NCI-H226 (cell line): ENCODE measurements at regions not wholly inside any gene's neighbourhood (a gene's known extent, or its start where the extent isn't known, plus 50 kb on each side); places are given as distances from the start of the nearest gene placed in this dataset.
"Not testable (repeated sequence)": the region's sequence is repeated elsewhere in the genome, so short reads cannot be mapped to it uniquely, and the experiment has no call there.

Experiments
- DNase-seq: peaks from one replicate; pipeline ENCODE4 v3.0.0-alpha.2; 2015

DNA sequence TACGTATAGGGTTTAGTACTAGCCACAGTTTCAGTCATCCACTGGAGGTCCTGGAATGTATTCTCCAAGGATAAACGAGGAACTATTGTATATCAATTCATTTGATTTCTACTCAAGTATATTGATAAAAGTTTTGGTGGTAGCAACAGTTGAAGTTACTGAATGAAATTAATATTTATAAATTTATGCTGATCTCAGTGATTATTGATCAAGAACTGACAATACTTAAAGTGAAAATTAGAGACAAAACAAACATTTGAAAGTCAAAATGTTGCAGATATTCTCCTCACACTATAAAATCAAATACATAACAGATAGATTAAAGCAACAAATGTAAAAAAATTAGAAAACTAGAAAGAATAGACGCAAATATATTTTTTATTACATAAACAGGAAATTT is 150.9 kb upstream of the SLC35G4 start:
- no peak for DNase-seq

DNA sequence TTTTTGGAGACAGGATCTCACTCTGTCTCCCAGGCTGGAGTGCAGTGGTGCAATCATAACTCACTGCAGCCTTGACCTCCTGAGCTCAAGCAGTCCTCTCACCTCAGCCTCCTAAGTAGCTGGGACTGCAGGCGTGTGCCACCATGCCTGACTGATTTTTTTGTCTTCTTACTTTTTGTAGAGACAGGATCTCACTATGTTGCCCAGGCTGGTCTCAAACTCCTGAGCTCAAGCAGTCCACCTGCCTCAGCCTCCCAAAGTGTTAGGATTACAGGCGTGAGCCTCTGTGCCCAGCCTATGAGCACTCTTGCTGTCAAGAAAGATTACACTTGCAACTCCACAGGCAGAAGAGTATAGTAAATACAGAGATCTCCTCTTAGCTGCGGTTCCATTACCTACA is 151.5 kb upstream of the SLC35G4 start:
- not testable (repeated sequence) for DNase-seq

DNA sequence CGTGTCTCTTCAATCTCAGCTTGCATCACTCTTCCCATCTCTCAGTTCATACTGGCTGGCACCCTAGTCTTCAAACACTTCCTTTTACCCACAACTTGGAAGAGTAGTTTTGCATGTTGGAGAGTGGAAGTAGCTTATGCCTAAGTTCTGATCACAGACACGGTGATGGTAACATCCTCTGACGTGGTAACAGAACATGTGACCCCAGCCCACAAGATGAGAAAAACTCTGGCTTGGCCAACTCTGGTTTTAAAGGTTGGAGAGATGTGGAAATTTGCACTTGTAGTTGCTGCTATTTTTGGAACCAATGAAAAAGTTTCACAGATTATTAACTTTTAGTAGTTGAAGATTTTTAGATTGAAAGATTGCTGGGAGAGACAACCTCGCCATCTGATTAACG is 155.4 kb upstream of the SLC35G4 start:
- no peak for DNase-seq

DNA sequence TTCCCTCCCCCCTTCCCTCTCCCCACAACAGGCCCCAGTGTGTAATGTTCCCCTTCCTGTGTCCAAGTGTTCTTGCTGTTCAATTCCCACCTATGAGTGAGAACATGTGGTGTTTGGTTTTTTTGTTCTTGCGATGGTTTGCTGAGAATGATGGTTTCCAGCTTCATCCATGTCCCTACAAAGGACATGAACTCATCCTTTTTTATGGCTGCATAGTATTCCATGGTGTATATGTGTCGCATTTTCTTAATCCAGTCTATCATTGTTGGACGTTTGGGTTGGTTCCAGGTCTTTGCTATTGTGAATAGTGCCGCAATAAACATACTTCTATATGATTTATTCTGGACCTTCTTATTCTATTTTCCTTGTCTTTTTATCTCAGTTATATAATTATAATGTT is 165.2 kb upstream of the SLC35G4 start:
- DNase-seq = not testable (repeated sequence)

DNA sequence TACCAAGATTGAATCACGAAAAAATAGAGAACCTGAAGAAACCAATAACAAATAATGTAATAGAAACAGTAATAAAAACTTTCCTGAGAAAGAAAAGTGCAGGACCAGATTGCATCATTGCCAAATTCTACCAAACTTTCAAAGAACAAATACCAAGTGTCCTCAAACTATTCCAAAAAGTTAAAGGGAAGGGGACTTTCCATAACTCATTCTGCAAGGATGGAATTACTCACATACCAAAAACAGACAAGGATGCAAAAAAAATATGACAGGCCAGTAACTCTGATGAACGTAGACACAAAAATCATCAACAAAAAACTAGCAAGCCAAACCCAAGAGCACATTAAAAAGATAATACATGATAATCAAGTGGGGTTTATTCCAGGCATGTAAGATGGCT is 172.3 kb upstream of the SLC35G4 start:
- no peak for DNase-seq

DNA sequence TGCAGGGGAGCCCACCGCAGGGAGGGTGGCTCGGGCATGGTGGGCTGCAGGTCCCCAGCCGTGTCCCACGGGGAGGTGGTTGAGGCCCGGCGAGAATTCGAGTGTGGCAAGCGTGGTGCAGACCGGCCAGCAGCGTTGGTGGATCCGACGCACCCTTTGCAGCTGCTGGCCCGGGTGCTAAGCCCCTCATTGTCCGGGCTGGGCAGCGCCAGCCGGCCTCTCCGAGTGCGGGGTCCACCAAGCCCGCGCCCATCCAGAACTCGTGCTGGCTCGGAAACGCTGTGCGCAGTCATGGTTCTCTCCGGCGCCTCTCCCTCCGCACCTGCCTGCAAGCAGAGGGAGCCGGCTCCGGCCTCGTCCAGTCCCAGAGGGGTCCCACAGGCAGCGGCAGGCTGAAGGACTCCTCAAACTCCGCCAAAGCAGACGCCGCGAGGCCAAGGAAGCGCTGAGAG is 177.0 kb upstream of the SLC35G4 start:
- DNase-seq = no peak

DNA sequence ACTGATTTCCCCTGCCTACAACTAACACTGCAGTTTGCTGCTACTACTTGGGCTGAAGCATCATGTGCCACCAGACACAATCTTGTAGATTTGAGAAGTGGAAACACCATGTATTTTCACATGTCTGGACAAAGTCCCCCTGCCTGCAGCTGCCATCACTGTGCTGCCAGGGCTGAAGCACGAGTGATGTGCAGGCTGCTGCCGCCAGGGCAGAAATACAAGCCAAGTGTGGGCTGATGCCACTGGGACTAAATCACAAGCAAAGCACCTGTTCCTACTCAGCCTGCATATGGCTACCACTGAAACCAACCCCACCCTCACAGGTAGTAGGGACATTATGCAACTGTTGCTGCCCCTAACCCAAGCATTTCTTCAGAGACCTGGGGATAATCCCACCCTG is 179.5 kb upstream of the SLC35G4 start:
- DNase-seq = no peak

DNA sequence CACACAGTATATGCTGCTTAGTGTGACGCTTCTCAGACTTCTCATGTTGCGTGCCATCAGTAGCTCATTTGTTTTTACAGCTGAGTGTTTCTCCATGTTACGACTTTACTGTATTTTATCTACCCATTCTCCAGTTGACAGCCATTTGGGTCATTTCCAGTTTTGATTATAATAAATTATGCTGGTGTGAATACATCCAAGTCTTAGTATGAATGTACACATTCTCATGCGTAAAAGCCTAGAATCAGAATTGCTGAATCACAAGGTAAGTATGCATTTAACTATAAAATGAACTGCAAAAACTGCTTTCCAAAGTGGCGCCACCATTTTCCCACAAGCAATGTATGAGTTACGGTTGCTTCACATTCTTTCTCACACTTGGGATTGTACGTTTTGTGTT is 184.2 kb upstream of the SLC35G4 start:
- no peak for DNase-seq

DNA sequence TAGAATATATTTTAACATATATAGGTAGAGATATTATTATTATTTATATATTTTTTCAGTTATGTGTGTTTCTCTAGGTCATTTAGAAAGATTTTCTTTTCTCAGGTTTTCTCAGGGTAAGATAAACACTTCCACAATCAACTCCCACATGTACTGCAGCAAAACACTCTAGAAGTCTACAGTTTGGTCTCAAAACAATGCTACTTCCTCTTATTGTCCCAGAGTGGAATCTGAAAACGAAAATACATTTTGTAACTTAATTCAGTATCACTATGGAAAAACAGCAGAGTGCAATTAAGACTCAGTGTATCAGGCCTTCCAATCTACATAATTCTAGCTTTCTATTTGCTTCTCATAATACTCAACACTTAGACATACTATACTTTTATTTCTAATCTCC is 190.1 kb upstream of the SLC35G4 start:
- no peak for DNase-seq

DNA sequence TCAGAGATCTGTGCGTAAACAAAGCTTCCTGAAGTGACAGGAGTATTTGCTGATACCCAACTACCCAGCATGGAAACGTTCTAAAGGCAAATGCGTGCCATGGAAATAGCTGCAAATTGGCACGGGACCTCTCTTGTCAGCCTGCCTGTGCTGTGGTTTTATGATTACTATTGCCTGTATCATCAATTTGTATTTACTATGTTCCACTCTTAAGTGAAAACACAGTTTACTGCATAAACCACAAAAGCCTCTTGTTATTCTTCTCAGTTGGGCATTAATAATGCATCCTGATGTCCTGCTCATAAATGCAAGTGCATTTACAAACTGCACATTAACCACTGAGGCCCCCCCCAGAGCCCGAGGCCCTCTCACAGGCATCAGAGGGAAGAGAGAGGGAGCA is 196.6 kb upstream of the SLC35G4 start:
- DNase-seq = no peak

DNA sequence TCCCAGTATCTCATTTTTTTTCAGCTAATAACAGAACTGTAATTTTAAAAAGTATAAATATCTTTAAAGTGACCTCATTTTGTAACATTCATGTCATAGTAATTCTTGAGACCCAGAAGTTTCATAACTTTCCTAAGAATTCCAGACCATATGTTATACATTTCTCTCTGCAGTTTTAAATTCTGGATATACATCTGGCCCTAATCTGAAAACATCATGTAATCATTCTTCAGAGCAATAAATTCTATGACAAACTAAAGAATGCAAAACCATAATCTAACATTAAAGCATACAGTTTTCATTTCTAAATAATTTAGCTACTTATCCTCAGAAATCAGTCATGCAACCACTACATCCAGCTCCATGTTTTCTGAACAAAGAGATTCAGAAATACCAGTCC is 198.3 kb upstream of the SLC35G4 start:
- no peak for DNase-seq

DNA sequence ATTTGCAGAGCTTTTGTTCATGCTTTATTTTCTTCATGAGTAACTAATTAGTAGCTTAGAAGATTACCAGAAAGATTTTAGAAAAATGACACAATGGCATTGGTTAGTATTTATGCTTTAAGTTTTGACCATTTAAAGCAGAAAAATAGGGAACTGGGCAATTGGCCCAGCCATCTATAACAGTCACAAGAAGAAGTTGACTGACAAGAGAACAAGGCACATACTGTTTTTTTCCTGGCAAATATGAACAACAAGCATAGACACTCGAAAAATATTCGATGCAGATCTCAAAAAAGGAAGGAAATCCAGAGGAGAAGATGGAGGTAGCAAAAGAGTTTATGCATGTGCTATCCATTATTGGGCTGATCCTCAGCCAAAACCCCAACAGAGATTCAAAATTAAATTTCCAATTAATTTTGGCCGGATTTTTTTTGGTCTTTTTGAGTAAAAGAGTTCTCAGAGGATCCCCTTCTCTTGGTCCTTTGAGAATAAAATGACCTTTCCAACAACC is 200.8 kb upstream of the SLC35G4 start:
- no peak for DNase-seq

DNA sequence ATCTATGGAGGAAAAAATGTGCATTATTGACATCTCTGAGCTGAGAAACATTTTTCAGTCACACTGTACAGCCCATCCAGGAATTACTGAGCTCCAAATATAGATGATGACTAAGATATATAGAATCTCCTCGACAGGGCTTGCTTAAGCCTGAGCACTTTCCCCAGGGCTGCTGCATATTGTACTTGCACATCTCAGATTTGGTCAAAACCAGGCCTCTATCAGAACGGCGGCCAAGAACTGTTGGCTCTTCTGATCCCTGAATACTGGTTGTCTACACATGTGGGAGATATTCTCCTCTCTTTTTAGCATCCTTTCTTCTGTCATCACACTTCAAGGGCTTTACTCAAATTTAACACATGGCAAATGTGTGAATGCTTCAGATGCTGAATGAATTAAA is 201.5 kb upstream of the SLC35G4 start:
- DNase-seq = peak; percentile 46

DNA sequence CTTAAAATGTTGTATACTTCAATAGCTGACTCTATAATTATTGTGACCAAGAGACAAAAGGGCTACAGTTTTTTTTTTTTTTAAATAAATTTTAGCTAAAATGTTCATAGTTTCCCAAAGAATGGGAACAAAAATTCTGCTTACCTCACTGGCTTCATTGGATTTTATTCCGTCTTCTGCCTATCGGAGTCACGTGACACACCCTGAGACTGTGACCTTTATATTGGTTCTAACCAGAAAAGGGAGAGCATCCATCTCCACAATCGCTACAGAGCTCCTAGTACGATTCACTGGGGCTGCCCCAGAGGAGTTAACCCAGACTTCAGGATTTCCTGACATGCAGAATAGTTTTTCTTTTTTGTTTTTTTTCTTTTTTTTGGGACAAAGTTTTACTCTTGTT is 203.6 kb upstream of the SLC35G4 start:
- no peak for DNase-seq

DNA sequence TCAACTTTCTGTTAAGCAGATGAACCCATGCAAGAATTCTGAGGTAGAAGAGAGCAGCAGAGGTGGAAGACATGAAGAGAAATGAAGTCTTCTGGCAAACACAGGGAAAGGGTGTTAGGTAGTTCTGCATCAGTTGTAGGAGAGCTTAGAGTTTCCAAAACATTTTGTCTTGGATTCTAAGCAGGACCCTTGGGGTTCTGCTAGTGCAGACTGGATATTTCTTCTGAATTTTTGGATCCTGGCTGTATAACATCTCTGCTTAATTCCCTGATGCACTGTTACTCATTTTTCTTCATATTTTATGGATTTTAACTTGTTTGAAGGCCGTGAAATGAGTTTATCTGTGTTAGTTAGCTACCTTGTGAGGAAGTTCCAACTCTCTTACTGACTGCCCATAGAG is 208.7 kb upstream of the SLC35G4 start:
- DNase-seq = no peak

DNA sequence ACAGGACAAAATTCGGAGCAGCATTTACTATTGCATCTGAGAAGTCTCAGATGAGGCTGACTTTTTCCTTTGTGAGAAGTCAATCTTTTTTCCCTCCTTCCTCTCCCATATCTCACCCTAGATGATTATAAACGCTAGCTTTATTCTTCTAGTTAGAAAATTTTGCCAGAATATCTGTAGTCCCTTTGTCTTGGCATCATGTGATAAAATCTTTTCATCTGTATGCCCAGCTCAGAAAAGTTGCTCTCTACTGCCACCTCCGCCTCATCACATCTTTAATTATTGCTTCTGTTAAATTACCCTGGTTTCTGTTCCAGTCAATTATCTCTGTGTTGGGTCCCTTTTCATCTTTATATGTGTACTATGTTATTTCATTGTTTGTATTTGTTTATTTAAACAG is 210.8 kb upstream of the SLC35G4 start:
- no peak for DNase-seq

DNA sequence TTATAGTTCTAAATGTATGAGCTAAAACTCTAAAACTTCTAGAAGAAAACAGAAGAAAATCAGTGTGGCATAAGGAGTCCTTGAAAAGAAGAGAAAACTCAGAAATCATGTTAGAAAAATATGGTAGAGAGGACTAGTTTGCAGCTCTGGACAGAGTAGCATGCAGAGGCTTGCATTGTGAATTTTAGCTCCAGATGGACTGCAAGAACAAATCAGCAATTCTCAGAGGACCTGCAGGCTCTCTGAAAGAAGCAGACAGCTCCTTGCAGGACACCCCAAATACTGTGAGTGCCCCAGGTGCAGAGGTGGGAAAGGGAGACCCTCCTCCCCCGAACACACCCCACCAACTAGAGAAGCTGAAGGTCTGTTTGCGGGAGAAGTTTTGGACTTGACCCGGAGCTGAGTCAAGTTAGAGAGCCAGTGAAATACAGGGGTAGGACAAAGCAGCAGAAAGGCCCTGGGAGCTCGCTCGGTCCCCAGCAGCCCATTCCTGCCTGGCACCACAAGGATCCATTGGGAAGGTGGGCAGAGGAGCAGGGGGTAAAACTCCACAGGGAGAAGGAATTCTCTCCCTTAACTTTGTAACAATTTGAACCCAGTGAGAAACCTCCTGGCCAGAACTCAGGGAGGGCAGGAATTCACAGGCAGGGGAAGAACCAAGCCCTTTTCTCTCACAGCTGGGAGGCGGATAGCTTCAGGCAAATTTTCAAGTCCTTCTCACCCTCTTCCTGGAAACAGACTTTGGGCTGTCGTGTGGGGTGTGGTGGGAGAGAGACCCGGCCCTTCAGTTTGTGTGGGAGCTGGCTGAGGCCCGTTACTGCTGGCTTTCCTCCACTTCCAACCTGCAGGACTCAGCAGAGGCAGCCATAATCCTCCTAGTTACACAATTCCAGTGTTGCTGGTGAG is 216.2 kb upstream of the SLC35G4 start:
- DNase-seq = peak; percentile 88

DNA sequence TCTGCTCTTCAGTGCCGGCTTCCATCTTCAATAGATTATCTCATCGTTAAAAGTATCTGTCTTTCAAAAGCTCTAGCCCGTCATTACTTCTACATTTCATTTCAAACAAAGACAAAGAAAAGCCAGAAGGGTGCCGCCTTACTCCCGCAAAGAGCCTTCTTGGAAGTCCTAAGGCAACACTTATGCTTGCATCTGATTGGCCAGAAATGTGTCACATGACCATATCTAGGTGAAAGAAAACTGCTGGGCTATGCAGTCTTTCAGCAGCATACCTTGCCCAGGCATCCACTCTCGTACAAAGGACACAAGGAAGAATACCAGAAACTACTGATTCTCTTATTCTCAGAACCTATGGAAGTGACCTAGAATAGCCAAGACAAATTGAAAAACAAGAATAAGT is 217.1 kb upstream of the SLC35G4 start:
- DNase-seq = no peak

DNA sequence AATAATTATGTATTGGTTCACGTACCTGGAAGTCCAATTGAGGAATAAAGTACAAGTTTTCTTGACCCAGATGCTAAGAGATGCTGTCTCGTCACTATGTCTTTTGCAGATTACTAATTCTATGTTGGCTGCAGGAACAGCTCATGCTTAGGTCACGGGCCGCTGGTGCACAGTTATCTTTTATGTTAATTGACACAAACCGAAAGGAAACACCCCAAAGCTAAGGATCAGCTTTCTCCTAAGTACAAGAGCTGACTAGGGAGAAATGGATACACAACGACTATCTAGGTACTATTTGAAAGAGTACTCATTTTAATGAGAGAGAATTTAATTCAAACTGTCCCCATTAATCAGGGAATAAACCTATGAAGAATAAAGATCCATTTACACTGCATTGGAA is 217.7 kb upstream of the SLC35G4 start:
- no peak for DNase-seq

DNA sequence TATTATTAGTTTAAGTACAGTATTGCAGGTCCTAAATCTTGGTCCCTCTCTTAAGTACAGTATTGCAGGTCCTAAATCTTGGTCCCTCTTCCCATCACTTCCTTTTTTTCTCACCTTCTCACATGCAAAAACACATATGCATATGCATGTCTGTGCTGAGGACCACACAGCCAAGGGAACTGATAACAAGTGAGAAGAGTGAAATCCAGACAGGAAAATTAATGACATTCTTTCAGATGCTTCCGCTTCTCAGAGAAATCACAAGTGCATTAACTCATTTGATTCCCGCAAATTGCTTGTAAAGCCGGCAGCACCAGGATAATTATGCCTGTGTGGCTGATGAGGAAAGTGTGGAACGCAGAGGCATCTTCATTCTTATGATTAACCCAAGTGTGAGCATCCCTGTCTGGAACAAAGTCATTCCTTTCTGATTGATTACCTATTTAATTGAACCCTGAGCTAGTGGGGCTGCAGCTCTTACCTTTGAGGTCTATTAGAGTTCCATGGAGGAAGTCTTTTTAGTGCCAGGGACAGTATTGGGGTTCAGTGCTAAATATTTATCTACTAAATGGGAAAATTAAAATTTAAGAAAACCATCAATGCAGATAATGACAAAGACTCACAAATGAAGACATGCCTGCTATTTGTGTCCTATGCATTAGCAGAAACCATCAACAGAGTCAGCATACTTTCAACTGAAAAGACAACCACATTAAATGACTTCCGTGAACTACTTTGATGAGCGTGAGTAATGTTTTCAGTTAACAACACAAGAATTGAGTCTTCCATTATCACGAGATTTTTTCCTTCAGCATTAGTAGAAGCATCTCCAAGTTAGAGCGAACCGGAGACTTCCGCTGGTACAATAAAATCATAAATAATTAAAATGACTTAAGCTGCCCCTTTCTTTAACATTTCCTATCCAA is 220.4 kb upstream of the SLC35G4 start:
- DNase-seq = no peak

DNA sequence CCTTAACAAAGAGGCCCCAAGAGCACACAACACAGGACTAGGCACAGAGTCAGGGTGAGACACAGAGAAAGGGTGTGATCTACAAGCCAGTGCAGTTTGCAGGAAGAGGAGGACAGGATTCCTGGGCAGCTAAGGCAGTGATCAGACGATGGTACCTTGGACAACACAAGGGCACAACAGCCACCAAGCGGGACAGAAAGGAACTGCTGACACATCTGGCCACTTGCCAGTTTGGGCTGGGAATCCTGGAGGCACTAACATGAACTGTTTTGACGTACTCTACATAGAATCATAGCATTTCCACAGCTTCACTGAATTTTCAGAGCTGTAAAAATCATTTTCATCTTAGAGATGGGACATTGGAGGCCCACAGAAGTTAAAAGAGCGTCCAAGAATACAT is 221.5 kb upstream of the SLC35G4 start:
- no peak for DNase-seq

DNA sequence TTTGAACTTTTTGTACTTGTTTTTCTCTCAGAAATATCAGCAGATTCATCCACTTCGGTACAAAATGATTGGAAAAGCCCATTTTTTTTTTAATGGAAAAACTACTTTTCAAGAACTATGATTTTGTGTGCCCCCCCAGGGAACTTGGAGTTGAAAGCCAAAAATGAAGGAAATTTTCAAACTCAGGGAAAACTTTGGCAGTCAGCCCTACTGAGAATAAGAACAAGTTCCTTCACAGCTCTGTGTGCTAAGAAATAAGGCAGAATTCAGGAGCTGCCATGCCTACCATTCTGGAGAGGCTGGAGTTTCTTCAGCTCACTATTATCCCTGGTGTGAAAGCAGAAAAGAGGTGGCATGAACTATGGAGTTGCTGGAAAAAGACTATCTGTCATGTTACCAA is 226.0 kb upstream of the SLC35G4 start:
- no peak for DNase-seq

DNA sequence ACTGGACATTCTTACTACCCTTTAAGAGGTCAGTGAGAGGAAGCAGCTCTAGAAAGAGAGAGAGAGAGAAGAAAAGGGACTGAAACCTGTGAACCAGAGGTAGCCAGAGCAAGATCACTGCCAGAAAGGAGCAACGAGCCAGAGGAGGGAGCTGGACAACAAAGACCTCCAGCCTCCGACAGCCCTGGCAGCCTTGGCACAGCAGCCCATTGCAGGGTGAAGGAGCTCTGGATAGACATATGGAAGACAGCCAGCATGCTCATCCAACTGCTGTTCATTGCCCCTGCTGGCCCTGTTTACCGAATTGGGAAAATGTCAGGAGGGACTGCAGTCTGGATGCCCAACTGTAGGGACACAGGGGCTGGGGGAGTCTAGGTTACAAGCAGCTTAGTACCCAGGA is 228.4 kb upstream of the SLC35G4 start:
- DNase-seq = no peak

DNA sequence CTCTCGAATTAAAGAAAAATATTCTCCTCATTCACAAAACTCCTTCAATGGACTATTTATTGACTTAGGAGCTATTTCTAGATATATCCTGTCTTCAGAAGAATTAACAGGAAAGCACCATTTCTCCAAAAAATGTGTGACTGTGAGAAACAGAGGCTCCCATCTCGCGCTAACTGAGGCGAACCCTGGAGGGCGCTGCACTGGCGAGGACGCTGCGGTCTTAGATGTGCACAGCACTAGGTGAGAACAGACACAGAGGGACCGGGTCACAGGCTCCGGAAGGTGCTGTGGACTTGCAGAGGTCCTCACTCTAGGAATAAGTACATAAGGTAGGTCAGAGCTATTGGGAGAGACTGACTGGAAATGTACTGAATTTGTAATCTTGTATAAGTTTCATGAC is 229.7 kb upstream of the SLC35G4 start:
- no peak for DNase-seq
